ENCODE measurements at regions not wholly inside any gene's neighbourhood (a gene's known extent, or its start where the extent isn't known, plus 50 kb on each side); places are given as distances from the start of the nearest gene placed in this dataset.

DNA sequence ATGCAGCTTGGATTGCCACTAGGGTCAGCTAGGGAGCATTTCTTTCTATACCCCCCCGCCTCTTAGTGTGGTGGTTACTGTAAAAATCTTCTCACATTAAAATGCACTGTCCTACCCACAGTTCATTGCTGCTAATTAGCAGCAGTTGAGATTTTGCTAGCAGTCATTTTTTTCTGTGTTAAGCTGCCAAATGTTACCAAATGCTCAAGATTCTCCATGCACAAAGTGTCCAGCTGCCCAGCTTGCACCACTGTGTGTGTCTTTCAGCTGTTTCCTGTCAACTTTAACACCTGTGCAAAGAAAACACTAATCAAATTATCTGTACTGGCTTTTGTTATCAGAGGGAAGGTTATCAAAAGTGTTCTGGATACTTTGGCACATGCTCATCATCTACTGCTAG is 679.3 kb downstream of the NR4A2 start:
- in situ Hi-C loops (cut with HindIII; ENCODE audit: low sequenced_read_pairs): no loop called here
- TF ChIP-seq, protein P1, sequence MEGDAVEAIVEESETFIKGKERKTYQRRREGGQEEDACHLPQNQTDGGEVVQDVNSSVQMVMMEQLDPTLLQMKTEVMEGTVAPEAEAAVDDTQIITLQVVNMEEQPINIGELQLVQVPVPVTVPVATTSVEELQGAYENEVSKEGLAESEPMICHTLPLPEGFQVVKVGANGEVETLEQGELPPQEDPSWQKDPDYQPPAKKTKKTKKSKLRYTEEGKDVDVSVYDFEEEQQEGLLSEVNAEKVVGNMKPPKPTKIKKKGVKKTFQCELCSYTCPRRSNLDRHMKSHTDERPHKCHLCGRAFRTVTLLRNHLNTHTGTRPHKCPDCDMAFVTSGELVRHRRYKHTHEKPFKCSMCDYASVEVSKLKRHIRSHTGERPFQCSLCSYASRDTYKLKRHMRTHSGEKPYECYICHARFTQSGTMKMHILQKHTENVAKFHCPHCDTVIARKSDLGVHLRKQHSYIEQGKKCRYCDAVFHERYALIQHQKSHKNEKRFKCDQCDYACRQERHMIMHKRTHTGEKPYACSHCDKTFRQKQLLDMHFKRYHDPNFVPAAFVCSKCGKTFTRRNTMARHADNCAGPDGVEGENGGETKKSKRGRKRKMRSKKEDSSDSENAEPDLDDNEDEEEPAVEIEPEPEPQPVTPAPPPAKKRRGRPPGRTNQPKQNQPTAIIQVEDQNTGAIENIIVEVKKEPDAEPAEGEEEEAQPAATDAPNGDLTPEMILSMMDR (IDR thresholded peaks at IDR 0.05; ENCODE audit: low read depth, low read length, missing control alignments): no peak
- no peak for DNase-seq (ENCODE audit: low read depth)
- no peak overlapping the region for H3K4me3 ChIP-seq (ENCODE audit: low read depth, low read length)

DNA sequence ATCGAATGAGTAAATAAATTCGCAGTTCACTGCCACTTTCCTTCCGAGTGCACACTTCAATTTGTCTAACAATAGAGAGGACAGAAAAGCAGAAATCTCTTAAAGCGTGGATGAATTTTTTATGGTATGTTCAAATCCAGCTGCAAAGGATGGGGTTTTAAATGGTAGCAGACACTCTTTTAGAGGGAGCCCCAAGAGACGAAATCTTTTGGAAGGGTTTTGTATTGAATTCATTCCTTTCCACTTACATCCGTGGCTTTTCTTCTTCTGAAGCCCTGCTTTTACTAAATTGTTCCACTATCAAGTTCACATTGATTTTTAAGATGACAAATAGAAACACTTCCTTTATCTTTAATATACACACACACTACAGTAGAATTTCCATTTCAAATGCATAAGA is 680.7 kb downstream of the NR4A2 start:
- TF ChIP-seq, protein P1 (IDR thresholded peaks at IDR 0.05; ENCODE audit: low read depth, low read length, missing control alignments): no peak
- H3K4me3 ChIP-seq (ENCODE audit: low read depth, low read length): no peak overlapping the region
- in situ Hi-C loops (cut with HindIII; ENCODE audit: low sequenced_read_pairs): no loop called here
- no peak for DNase-seq (ENCODE audit: low read depth)

DNA sequence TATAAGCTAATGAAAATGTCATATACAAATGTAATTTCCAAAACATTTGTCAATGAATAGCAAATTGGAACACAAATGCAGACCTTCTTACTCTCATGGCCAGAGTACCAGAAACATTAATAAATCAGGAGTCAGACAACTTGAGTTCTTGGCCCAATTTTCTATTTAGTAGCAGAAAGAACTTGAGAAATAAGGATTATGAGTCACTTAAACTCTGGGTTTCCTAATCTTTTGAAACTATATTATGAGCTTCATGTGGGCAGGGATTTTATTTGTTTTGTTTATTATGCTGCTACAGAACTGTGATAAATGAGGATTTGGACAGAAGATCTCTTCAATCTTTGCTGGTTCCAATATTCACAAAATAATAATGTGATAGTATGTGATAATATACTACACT is 686.7 kb downstream of the NR4A2 start:
- H3K4me3 ChIP-seq (ENCODE audit: low read depth, low read length): no peak overlapping the region
- in situ Hi-C loops (cut with HindIII; ENCODE audit: low sequenced_read_pairs): no loop called here
- DNase-seq (ENCODE audit: low read depth): no peak
- TF ChIP-seq, protein P1 (IDR thresholded peaks at IDR 0.05; ENCODE audit: low read depth, low read length, missing control alignments): no peak

DNA sequence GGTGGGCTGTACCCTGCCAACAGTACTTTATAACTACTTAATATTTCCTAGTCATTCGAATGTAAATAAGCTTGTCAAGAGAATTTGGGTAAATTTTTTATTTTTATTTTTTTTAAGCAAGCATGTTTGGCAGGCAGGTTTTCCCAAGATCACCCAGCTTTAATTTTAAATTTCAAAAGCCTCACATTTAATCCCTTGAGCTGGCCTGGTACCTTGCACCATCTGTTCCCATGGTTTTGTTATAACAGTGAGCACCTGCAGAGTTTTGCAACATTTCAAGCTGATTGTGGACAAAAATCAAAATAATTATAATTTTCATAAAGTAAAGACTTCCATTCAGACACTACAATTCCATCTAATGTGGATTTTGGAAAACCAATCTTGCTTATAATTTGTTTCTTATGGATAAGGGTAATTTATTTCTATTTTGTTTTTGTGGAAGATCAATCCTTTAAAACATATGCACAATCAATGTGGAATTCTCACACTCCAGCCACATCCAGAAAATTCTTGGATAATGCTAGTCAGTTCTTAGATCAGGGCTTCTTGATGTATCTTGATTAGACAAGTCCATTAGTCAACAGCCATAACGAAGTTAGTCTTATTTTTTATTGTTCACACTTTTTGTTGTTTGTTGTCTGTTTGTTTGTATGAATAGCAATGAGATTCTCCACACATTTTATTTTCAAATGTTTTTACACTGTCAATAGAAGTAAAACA is 689.3 kb downstream of the NR4A2 start:
- TF ChIP-seq, protein P1 (IDR thresholded peaks at IDR 0.05; ENCODE audit: low read depth, low read length, missing control alignments): no peak
- H3K4me3 ChIP-seq (ENCODE audit: low read depth, low read length): no peak overlapping the region
- DNase-seq (ENCODE audit: low read depth): no peak
- in situ Hi-C loops (cut with HindIII; ENCODE audit: low sequenced_read_pairs): no loop called here

DNA sequence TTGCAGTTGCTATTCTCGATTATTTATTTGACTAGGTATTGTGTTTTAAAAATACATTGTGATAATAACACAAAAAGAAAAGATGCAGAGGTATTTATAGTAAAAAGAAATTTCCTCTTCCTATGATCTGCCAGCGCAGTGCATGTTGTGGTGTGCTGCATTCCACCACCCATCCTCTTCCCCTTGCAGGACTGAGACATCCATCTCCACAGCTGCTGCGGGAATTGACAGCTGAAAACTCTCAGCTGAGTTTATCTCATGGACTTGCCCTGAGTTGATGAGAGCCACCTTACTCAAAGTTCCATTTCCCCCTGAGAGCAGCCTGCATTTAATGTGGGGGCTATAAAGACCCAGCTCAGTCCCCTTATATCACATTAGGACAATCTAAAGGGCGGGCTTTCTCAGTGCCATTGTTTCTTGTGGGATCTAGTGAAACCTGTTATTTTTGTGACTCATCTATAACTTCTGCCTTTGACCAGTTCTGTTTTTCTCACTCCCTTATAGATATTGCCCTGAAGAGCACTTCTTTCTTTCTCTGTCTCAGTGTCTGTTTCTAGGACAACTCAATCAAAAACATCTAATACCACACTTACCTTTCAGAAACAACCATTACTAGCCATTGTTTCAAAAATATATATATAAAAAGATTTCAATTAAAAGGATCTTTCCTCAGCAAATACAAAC is 698.5 kb downstream of the NR4A2 start:
- DNase-seq (ENCODE audit: low read depth): no peak
- H3K4me3 ChIP-seq (ENCODE audit: low read depth, low read length): no peak overlapping the region
- TF ChIP-seq, protein P1 (IDR thresholded peaks at IDR 0.05; ENCODE audit: low read depth, low read length, missing control alignments): no peak
- in situ Hi-C loops (cut with HindIII; ENCODE audit: low sequenced_read_pairs): no loop called here

DNA sequence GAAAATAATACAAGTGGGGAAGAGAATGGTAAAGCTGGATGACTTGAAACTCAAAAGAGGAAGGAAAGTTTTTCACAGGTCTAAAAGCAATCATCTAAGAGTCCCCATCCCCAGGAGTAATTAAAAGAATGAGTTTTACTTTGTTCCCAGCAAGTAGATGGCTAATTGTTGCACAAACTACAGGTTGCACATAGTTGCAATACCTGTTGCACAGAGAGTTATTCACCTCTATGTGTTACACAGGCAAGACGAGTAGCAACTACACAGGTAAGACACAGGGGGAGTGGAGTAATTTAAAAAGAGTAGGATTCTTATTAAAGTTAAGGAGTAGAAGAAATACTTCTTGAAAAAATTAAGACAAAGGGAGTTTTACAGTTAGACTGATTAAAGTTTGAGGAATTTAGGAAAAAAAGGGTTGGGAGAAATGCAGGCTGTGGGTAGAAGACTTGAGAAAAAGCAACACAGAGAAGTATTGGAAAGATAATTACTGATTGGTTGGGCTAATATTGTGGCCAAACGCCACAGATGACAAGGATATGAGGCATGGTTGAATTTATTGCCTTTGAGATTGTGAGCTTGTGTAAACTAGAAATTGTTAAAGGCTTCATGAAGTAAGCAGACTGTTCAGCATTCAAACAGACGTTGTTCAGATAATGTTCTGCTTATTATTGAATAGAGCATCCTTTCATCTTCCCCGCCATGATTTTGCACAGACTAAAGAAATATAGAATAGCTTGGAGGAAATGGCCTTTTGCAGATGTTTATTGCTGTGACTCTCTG is 699.3 kb downstream of the NR4A2 start:
- no peak for DNase-seq (ENCODE audit: low read depth)
- no peak overlapping the region for H3K4me3 ChIP-seq (ENCODE audit: low read depth, low read length)
- in situ Hi-C loops (cut with HindIII; ENCODE audit: low sequenced_read_pairs): no loop called here
- TF ChIP-seq, protein P1 (IDR thresholded peaks at IDR 0.05; ENCODE audit: low read depth, low read length, missing control alignments): no peak

Data from astrocyte of the cerebellum (primary cell).